HG03064 (cell line): ENCODE measurements at regions not wholly inside any gene's neighbourhood (a gene's known extent, or its start where the extent isn't known, plus 50 kb on each side); places are given as distances from the start of the nearest gene placed in this dataset.
A peak's percentile ranks its signal among the peaks of the same experiment; 100 is the strongest.

Experiments used
- ATAC-seq: cut with Tn5 transposase; IDR thresholded peaks from one replicate; pipeline ENCODE4 v1.9.1; 2021; ENCODE audit warnings: low read depth; ENCODE audit not compliant: unreplicated experiment

- ATAC-seq = no peak
Measured at GRCh38 chr3:177585271-177585670, 388.0 kb upstream of the TBL1XR1 start.

GRCh38 chr3:177589041-177589650 lies 391.9 kb upstream of the TBL1XR1 start:
- no peak for ATAC-seq

DNA sequence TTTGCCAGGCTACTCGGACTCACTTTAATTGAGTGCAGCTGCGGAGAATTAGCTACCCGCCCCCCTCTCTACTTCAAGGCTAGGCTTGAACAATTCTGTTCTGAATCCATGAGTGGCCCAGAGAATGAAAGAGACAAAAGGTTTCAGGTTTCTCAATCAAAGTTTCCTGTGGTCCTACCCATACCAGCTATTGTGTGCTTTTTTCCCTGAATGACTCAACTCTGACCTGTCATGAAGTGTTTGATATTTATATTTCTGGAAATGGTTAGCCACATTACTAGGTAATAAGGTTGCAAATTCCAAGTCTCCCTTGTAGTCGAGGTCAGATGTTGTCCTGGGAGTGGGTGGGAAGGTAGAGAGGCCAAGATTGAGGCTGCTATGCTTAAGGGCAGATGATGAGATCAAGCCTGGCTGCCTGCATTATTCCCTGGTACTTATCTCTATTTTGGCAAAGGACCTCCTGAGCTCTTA lies 392.7 kb upstream of the TBL1XR1 start:
- ATAC-seq = peak; percentile 69

GRCh38 chr3:177590826-177591225 lies 393.5 kb upstream of the TBL1XR1 start:
- ATAC-seq = no peak

DNA sequence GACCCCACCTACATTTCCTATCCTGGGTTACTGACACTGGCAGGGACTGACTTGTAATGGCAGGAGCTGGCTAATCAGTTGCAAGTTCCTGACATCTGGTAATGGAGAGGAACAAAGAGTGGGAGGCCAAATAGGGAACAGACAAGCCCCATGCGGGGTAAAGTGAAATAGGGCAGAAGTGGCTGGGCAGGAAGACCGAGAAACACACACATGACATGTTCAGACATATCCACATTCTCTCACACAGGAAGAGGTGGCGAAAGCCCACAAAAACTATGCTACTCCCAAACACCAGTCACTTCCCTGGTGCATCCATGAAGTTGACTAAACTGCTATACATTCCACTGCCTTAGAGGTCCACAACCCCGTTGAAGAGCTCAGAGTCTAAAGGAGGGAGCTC lies 394.1 kb upstream of the TBL1XR1 start:
- peak; percentile 82 for ATAC-seq

GRCh38 chr3:177594096-177594495 lies 396.8 kb upstream of the TBL1XR1 start:
- ATAC-seq = no peak

DNA sequence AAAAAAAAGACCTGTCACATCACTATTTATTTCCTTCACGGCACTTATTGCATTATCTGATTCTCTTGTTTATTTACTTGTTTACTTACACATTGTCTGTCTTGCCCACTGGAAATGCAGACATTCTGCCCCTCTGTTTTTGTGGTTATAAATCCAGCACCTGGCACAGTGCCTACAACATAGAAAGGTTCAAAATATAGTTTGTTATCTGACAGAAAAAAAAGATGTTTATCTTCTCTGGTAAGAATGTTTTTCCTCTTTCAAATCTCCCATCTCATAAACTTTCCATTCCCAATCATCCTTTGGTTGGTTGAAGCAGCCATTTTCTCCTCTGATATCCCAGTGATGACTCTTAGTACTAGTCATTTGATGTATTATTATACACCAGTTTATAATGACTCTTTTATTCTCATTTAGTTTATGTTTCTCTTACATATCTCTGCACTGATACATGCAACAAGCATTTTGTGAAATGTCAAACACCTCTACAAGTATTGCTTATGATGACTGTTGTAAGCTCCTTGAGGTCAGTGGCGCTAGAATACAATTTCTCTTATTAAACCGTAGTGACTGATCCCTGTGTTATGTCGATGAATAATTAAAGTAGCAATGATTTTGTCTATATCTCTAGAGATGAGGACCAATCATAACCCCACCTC lies 398.4 kb upstream of the TBL1XR1 start:
- ATAC-seq = no peak

GRCh38 chr3:177596248-177596815 lies 399.1 kb upstream of the TBL1XR1 start:
- ATAC-seq = no peak

- ATAC-seq = no peak
Measured at GRCh38 chr3:177596816-177597271, 399.6 kb upstream of the TBL1XR1 start.

- ATAC-seq = peak; percentile 89
Measured at GRCh38 chr3:177597311-177598096, 400.2 kb upstream of the TBL1XR1 start.

DNA sequence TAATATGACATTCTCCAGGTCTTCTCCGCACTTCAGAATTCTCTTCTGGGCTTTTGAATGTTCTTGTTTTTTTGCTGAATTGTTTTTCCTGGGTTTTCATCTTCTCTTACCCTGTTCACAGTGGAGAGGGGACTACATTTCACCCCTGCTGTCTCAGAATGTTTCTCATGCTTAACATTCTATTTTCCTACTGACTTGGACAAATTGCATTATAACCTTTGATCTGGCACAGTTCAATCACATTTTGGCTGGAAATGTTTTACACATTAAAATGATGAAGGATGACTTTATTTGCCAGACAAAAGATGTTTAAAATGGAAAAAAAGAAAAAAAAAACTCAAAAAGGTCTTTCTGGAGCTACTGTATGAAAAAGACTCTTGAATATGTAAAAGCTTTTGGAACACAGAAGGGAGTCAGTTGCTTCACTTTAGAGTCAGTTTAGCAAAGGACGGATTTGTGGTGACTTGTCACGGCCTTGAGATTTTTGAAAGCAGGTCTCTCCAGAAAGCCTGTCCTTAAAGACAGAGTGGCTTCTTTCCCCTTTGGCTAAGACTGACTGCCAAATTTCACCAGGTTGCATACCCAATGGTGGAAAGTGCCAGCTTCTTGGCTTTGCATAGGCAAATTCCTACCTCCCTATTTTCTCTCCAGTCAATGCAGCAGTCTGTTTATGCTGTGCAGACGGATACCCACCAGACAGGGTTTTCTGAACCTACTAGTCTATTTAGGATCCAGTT lies 401.0 kb upstream of the TBL1XR1 start:
- ATAC-seq = no peak

DNA sequence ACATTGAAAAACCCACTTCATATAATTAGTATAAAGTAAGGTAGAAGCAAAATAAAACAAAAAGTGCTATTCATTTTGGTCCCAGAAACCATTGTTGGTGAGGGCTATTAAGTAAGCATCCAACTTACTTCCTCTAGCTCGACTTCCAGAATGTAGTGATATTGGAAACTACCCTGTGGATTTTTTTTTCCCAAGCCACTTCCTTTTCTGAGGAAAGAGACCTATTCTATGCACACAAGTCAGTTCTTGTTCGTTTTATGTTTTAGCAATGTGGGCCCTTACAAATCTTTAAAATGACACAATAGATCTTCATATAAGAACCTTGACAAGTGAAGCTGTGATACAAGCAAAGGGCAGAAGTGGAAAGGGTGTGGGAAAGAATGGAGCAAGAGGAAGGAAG lies 402.0 kb upstream of the TBL1XR1 start:
- ATAC-seq = no peak

DNA sequence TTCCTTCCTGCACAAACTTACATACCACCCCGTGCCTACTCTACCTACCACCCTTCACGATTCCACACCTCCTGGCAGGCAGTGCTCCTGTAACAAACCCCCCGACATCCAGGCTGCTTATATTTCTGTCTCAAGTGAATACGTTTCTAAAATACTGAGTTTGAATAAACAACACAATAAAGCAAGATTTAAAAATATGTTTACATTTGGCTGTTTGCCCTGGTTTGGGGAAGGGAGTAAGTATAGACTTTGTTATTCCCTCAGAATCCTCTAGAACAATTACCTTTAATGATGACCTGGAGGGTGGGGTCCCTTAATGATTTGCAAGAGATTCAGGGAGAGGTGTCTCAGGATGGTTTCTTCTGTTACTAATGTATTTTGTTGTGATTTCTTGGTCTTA lies 402.6 kb upstream of the TBL1XR1 start:
- no peak for ATAC-seq

DNA sequence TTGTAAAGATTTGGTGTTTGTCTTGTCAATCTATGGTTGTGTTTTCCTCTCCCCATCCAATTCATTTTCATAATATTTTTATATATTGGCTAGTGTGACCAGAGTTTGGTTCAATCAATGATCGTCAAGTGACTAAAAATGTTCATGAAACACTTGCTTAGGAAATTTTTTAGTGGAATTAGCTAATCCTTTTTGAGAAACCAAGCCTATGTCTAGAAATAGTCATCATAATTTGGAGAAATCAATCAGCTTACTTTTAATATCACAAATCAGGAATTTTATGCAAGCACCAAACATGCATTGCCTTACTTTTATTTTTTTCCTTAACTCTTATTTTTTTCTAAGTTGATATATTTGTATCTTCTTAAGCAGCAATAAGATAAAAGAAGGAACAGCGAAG lies 403.1 kb upstream of the TBL1XR1 start:
- ATAC-seq = no peak

DNA sequence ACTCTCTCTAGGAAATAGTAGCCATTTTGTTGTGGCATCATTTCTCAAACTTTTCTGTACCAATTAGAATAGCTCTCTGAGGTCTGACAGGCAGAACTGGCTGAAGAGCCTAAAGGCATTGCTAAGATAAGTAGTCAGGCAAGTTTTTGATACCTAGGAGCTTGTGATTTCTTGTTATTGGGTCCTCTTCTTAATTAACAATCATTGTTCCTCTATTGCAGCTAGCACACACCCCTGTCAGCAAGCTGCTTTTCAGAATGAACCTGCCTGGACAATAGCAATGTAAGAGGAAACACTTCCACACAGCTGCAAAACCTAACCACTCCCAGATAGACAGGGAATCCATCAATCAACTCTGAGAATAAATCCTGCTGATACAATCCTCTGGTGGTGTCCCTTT lies 403.9 kb upstream of the TBL1XR1 start:
- ATAC-seq = no peak

- no peak for ATAC-seq
Measured at GRCh38 chr3:177602601-177603147, 405.4 kb upstream of the TBL1XR1 start.

DNA sequence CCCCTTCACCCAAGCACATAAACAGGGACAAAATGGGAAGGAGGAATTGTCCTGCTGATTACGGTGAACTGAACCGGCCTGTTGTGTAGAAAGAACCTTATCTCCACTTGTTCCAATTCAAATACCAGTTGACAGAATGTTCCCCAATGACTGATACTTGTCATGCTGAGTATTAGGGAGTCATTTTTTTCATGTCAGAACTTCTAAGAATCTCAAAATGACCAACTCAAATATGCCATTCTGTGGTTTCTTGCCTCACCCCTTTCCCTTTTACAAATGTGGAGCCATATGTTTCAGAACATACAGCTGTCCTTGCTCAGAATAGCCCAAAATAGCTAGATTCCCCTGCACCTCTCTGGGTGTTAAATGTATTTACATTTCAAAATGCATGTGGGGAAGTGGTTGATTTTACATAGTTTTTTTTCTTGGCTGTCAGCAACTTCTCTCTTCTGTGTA lies 405.9 kb upstream of the TBL1XR1 start:
- no peak for ATAC-seq

DNA sequence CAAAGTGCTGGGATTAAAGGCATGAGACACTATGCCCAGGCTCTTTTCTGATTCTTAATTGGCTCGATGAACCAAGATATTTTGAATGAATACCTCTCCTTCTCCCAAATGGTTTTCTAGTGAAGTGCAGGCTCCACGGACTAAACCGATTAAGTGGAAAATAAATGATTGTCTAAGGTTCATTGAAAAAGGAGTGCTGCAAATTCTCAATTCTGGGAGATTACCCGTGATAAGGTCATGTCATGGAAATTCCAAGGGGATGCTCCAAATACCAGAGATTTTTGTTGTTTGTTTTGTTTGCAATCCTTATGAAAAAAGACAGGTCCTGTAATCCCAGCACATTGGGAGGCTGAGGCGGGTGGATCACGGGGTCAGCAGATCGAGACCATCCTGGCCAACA lies 406.9 kb upstream of the TBL1XR1 start:
- no peak for ATAC-seq

GRCh38 chr3:177606891-177607290 lies 409.6 kb upstream of the TBL1XR1 start:
- ATAC-seq = no peak

- no peak for ATAC-seq
Measured at GRCh38 chr3:177607589-177607988, 410.3 kb upstream of the TBL1XR1 start.
